RWPE2 (cell line): ENCODE measurements at regions not wholly inside any gene's neighbourhood (a gene's known extent, or its start where the extent isn't known, plus 50 kb on each side); places are given as distances from the start of the nearest gene placed in this dataset.

Experiments used
- ATAC-seq: fragments of 200-7000 bp; cut with Tn5 transposase; 3 replicates; pipeline ENCODE4 v1.9.1; 2021; ENCODE audit warnings: low read depth
- DNase-seq: peaks from one replicate; pipeline ENCODE4 v3.0.0-alpha.2; 2020; ENCODE audit warnings: low spot score
- H3K27ac ChIP-seq: fragments of 450-650 bp; 2 replicates; pipeline ENCODE4 v1.5.1; 2017; ENCODE audit warnings: mild to moderate bottlenecking; ENCODE audit not compliant: poor library complexity, severe bottlenecking
- H3K27me3 ChIP-seq: fragments of 250-450 bp; sonication (Bioruptor Pico); 2 replicates; pipeline ENCODE4 v1.5.1; 2021; ENCODE audit warnings: mild to moderate bottlenecking, moderate library complexity; ENCODE audit not compliant: insufficient read depth, poor library complexity, severe bottlenecking
- H3K36me3 ChIP-seq: fragments of 250-450 bp; sonication (Bioruptor Pico); 2 replicates; pipeline ENCODE4 v1.5.1; 2020; ENCODE audit warnings: low read depth, mild to moderate bottlenecking, moderate library complexity
- H3K4me1 ChIP-seq: fragments of 250-450 bp; sonication (Bioruptor Pico); 2 replicates; pipeline ENCODE4 v1.5.1; 2021; ENCODE audit warnings: mild to moderate bottlenecking, moderate library complexity; ENCODE audit not compliant: insufficient read depth, poor library complexity, severe bottlenecking
- H3K4me3 ChIP-seq: fragments of 250-450 bp; sonication (Bioruptor Pico); 2 replicates; pipeline ENCODE4 v1.5.1; 2021; ENCODE audit warnings: mild to moderate bottlenecking, moderate library complexity; ENCODE audit not compliant: severe bottlenecking
- H3K9me3 ChIP-seq: fragments of 250-450 bp; sonication (Bioruptor Pico); 2 replicates; pipeline ENCODE4 v1.5.1; 2021; ENCODE audit warnings: mild to moderate bottlenecking, moderate library complexity; ENCODE audit not compliant: severe bottlenecking
- CTCF ChIP-seq: fragments of 450-650 bp; IDR thresholded peaks from one replicate; pipeline ENCODE4 v1.5.1; 2017; ENCODE audit warnings: mild to moderate bottlenecking, moderate library complexity; ENCODE audit not compliant: poor library complexity, severe bottlenecking

- DNase-seq: no peak
- peak; percentile 79 for ATAC-seq
- H3K4me1 ChIP-seq: peaks cover 5% of the 10 kb centered on the region
Measured at GRCh38 chrX:6660567-6661264, 125.8 kb upstream of the VCX3A start.

GRCh38 chrX:6645216-6645615 is 110.3 kb upstream of the VCX3A start:
- ATAC-seq (no peak), DNase-seq (no peak)
- H3K4me3 ChIP-seq: no peak overlapping the region
- no peak overlapping the region for H3K27ac ChIP-seq
- H3K9me3 ChIP-seq: no peaks in the 10 kb centered on the region
- H3K36me3 ChIP-seq: no peaks in the 10 kb centered on the region
- no peak for TF ChIP-seq CTCF
- no peaks in the 10 kb centered on the region for H3K27me3 ChIP-seq
- no peaks in the 10 kb centered on the region for H3K4me1 ChIP-seq

More at GRCh38 chrX:6660567-6661264, 125.8 kb upstream of the VCX3A start:
- no peak overlapping the region for H3K4me3 ChIP-seq
- H3K27ac ChIP-seq: peak overlapping the region; percentile 29
- no peak for TF ChIP-seq CTCF
- H3K27me3 ChIP-seq: no peaks in the 10 kb centered on the region
- H3K36me3 ChIP-seq: no peaks in the 10 kb centered on the region
- H3K9me3 ChIP-seq: no peaks in the 10 kb centered on the region

- Histone ChIP-seq H3K36me3 (no peaks in the 10 kb centered on the region), H3K27me3 (no peaks in the 10 kb centered on the region), H3K4me1 (no peaks in the 10 kb centered on the region), H3K4me3 (no peak overlapping the region), H3K27ac (no peak overlapping the region), H3K9me3 (no peaks in the 10 kb centered on the region)
- DNase-seq: no peak
- ATAC-seq: no peak
- peak; percentile 14 for TF ChIP-seq CTCF
Measured at GRCh38 chrX:6644411-6644810, 109.5 kb upstream of the VCX3A start.

- no peak for TF ChIP-seq CTCF
- no peak for ATAC-seq
- H3K27me3 ChIP-seq: no peaks in the 10 kb centered on the region
- H3K4me3 ChIP-seq: no peak overlapping the region
- no peaks in the 10 kb centered on the region for H3K36me3 ChIP-seq
- no peaks in the 10 kb centered on the region for H3K9me3 ChIP-seq
- H3K4me1 ChIP-seq: no peaks in the 10 kb centered on the region
- no peak overlapping the region for H3K27ac ChIP-seq
- no peak for DNase-seq
Measured at GRCh38 chrX:6640727-6641126, 105.8 kb upstream of the VCX3A start.

- Histone ChIP-seq H3K4me3 (no peak overlapping the region), H3K4me1 (no peaks in the 10 kb centered on the region), H3K36me3 (no peaks in the 10 kb centered on the region), H3K9me3 (no peaks in the 10 kb centered on the region), H3K27me3 (no peaks in the 10 kb centered on the region), H3K27ac (no peak overlapping the region)
- DNase-seq (no peak), ATAC-seq (no peak)
- no peak for TF ChIP-seq CTCF
Measured at GRCh38 chrX:6614506-6614905, 79.6 kb upstream of the VCX3A start.
